ENCODE measurements at regions not wholly inside any gene's neighbourhood (a gene's known extent, or its start where the extent isn't known, plus 50 kb on each side); places are given as distances from the start of the nearest gene placed in this dataset.

- H3K27me3 Mint-ChIP-seq (ENCODE audit: low read depth, unreplicated experiment), result no peaks in the 10 kb centered on the region
- FAIRE-seq, result no peak
- H3K27me3 ChIP-seq (ENCODE audit: insufficient read depth, low read length), result no peaks in the 10 kb centered on the region
- no peaks in the 10 kb centered on the region for H3K4me1 ChIP-seq (ENCODE audit: insufficient read depth, low read length)
- no peaks in the 10 kb centered on the region for H4K20me1 ChIP-seq (ENCODE audit: insufficient read depth, low read length)
- H3K79me2 ChIP-seq (ENCODE audit: insufficient read depth, low read length), result no peaks in the 10 kb centered on the region
- no peak overlapping the region for H3K4me3 Mint-ChIP-seq (ENCODE audit: unreplicated experiment)
- no peak overlapping the region for H3K27ac Mint-ChIP-seq (ENCODE audit: unreplicated experiment)
- peaks cover 3% of the 10 kb centered on the region for H3K4me1 Mint-ChIP-seq (ENCODE audit: low read depth, unreplicated experiment)
- H3K9me3 ChIP-seq (ENCODE audit: insufficient read depth, low read depth, low read length), result no peaks in the 10 kb centered on the region
- no peak for DNase-seq (ENCODE audit: low read depth)
- TF ChIP-seq CTCF (IDR thresholded peaks at IDR 0.05; ENCODE audit: insufficient read depth, low read depth, low read length) (no peak), EZH2 (IDR thresholded peaks at IDR 0.05; ENCODE audit: insufficient read depth, low read length) (no peak)
- H3K36me3 ChIP-seq (ENCODE audit: insufficient read depth, low read length), result no peaks in the 10 kb centered on the region
- no peak overlapping the region for H3K9ac ChIP-seq (ENCODE audit: low read length)
- H3K27ac ChIP-seq (ENCODE audit: low read depth, low read length), result no peak overlapping the region
- H2AFZ ChIP-seq (ENCODE audit: low read depth, low read length), result no peak overlapping the region
- H3K4me2 ChIP-seq (ENCODE audit: low read length), result no peak overlapping the region
- no peak overlapping the region for H3K4me3 ChIP-seq (ENCODE audit: insufficient read depth, low read depth, low read length)
- no peaks in the 10 kb centered on the region for H3K36me3 Mint-ChIP-seq (ENCODE audit: low read depth, unreplicated experiment)
- peaks cover 5% of the 10 kb centered on the region for H3K9me3 Mint-ChIP-seq (ENCODE audit: unreplicated experiment)
These were observed 203.0 kb upstream of the KLF8 start for GRCh38 chrX:56029188-56029587.

GRCh38 chrX:56029691-56030090, 202.5 kb upstream of the KLF8 start:
- Histone ChIP-seq H3K79me2 (ENCODE audit: insufficient read depth, low read length) (no peaks in the 10 kb centered on the region), H3K36me3 (ENCODE audit: insufficient read depth, low read length) (no peaks in the 10 kb centered on the region), H3K9ac (ENCODE audit: low read length) (no peak overlapping the region), H4K20me1 (ENCODE audit: insufficient read depth, low read length) (no peaks in the 10 kb centered on the region), H2AFZ (ENCODE audit: low read depth, low read length) (no peak overlapping the region), H3K9me3 (ENCODE audit: insufficient read depth, low read depth, low read length) (no peaks in the 10 kb centered on the region), H3K4me3 (ENCODE audit: insufficient read depth, low read depth, low read length) (no peak overlapping the region), H3K27me3 (ENCODE audit: insufficient read depth, low read length) (no peaks in the 10 kb centered on the region), H3K27ac (ENCODE audit: low read depth, low read length) (no peak overlapping the region), H3K4me1 (ENCODE audit: insufficient read depth, low read length) (no peaks in the 10 kb centered on the region), H3K4me2 (ENCODE audit: low read length) (no peak overlapping the region)
- peaks cover 5% of the 10 kb centered on the region for H3K9me3 Mint-ChIP-seq (ENCODE audit: unreplicated experiment)
- H3K27me3 Mint-ChIP-seq (ENCODE audit: low read depth, unreplicated experiment), result no peaks in the 10 kb centered on the region
- TF ChIP-seq CTCF (IDR thresholded peaks at IDR 0.05; ENCODE audit: insufficient read depth, low read depth, low read length) (no peak), EZH2 (IDR thresholded peaks at IDR 0.05; ENCODE audit: insufficient read depth, low read length) (no peak)
- no peak overlapping the region for H3K27ac Mint-ChIP-seq (ENCODE audit: unreplicated experiment)
- DNase-seq (ENCODE audit: low read depth) (no peak), FAIRE-seq (no peak)
- H3K4me1 Mint-ChIP-seq (ENCODE audit: low read depth, unreplicated experiment), result peaks cover 3% of the 10 kb centered on the region
- H3K4me3 Mint-ChIP-seq (ENCODE audit: unreplicated experiment), result no peak overlapping the region
- H3K36me3 Mint-ChIP-seq (ENCODE audit: low read depth, unreplicated experiment), result no peaks in the 10 kb centered on the region

GRCh38 chrX:56031409-56031808, 200.7 kb upstream of the KLF8 start:
- peaks cover 5% of the 10 kb centered on the region for H3K9me3 Mint-ChIP-seq (ENCODE audit: unreplicated experiment)
- peaks cover 3% of the 10 kb centered on the region for H3K4me1 Mint-ChIP-seq (ENCODE audit: low read depth, unreplicated experiment)
- Histone ChIP-seq H3K27ac (ENCODE audit: low read depth, low read length) (no peak overlapping the region), H4K20me1 (ENCODE audit: insufficient read depth, low read length) (no peaks in the 10 kb centered on the region), H3K9ac (ENCODE audit: low read length) (no peak overlapping the region), H3K4me1 (ENCODE audit: insufficient read depth, low read length) (no peaks in the 10 kb centered on the region), H2AFZ (ENCODE audit: low read depth, low read length) (no peak overlapping the region), H3K27me3 (ENCODE audit: insufficient read depth, low read length) (no peaks in the 10 kb centered on the region), H3K4me2 (ENCODE audit: low read length) (no peak overlapping the region), H3K79me2 (ENCODE audit: insufficient read depth, low read length) (no peaks in the 10 kb centered on the region), H3K9me3 (ENCODE audit: insufficient read depth, low read depth, low read length) (no peaks in the 10 kb centered on the region), H3K36me3 (ENCODE audit: insufficient read depth, low read length) (no peaks in the 10 kb centered on the region), H3K4me3 (ENCODE audit: insufficient read depth, low read depth, low read length) (no peak overlapping the region)
- no peaks in the 10 kb centered on the region for H3K36me3 Mint-ChIP-seq (ENCODE audit: low read depth, unreplicated experiment)
- no peak overlapping the region for H3K4me3 Mint-ChIP-seq (ENCODE audit: unreplicated experiment)
- TF ChIP-seq EZH2 (IDR thresholded peaks at IDR 0.05; ENCODE audit: insufficient read depth, low read length) (no peak), CTCF (IDR thresholded peaks at IDR 0.05; ENCODE audit: insufficient read depth, low read depth, low read length) (no peak)
- H3K27ac Mint-ChIP-seq (ENCODE audit: unreplicated experiment), result no peak overlapping the region
- FAIRE-seq, result peak; percentile 72
- no peaks in the 10 kb centered on the region for H3K27me3 Mint-ChIP-seq (ENCODE audit: low read depth, unreplicated experiment)
- no peak for DNase-seq (ENCODE audit: low read depth)
